GM12891 (cell line): ENCODE measurements at regions not wholly inside any gene's neighbourhood (a gene's known extent, or its start where the extent isn't known, plus 50 kb on each side); places are given as distances from the start of the nearest gene placed in this dataset.

Source experiments
- PAX5 ChIP-seq: IDR thresholded peaks from 2 replicates; pipeline ENCODE4 v1.6.1; 2011; ENCODE audit warnings: low read length, moderate library complexity, mild to moderate bottlenecking; ENCODE audit not compliant: insufficient read depth, severe bottlenecking
- POLR2A ChIP-seq: IDR thresholded peaks from 2 replicates; pipeline ENCODE4 v1.6.1; 2011; ENCODE audit warnings: low read depth, low read length, control low read depth
- POLR2AphosphoS5 ChIP-seq: IDR thresholded peaks from 2 replicates; pipeline ENCODE4 v1.6.1; 2011; ENCODE audit warnings: low read depth, low read length, control low read depth
- POU2F2 ChIP-seq: IDR thresholded peaks from 2 replicates; pipeline ENCODE4 v1.6.1; 2011; ENCODE audit warnings: low read depth, mild to moderate bottlenecking, control low read depth, low read length, moderate library complexity
- SPI1 ChIP-seq: IDR thresholded peaks from 2 replicates; pipeline ENCODE4 v1.6.1; 2011; ENCODE audit warnings: low read depth, low read length, control low read depth
- TAF1 ChIP-seq: IDR thresholded peaks from 2 replicates; pipeline ENCODE4 v1.6.1; 2011; ENCODE audit warnings: low read depth, low read length, control low read depth

GRCh38 chr2:191538334-191538903, 139.5 kb upstream of the NABP1 start:
- TF ChIP-seq POLR2A, result no peak
- TF ChIP-seq TAF1, result no peak
- no peak for TF ChIP-seq POLR2AphosphoS5
- TF ChIP-seq SPI1, result no peak
- TF ChIP-seq POU2F2, result no peak
- TF ChIP-seq PAX5, result no peak
